MCF 10A (cell line): ENCODE measurements at regions not wholly inside any gene's neighbourhood (a gene's known extent, or its start where the extent isn't known, plus 50 kb on each side); places are given as distances from the start of the nearest gene placed in this dataset.

Experiments
- BruUV-seq: library from RNA; stranded (reverse); fragments of 400-500 nt; replicated peaks from 2 replicates; lab custom pipeline; 2021; lab: Mats Ljungman, UMichigan
- CTCF ChIA-PET: fragments of 300-600 bp; sonication (Branson Sonifier 250); formaldehyde crosslinking; extraction: SDS; loops from one replicate; lab custom pipeline; 2021; ENCODE audit warnings: antibody characterized with exemption, inconsistent platforms; lab: Yijun Ruan, JAX
- POLR2A ChIA-PET: fragments of 300-600, 350-650 bp; sonication (Branson Sonifier 250); formaldehyde crosslinking; extraction: SDS; loops from one replicate; lab custom pipeline; 2020; ENCODE audit warnings: antibody characterized with exemption, inconsistent platforms; lab: Yijun Ruan, JAX
- DNase-seq: peaks from one replicate; pipeline ENCODE4 v3.0.0-alpha.2; 2018; ENCODE audit not compliant: unreplicated experiment
- H3K27ac Mint-ChIP-seq: one replicate; pipeline ENCODE4 v1.8.0; 2022; ENCODE audit warnings: mild to moderate bottlenecking, low read depth, mixed read lengths; ENCODE audit not compliant: unreplicated experiment
- H3K27me3 Mint-ChIP-seq: one replicate; pipeline ENCODE4 v1.8.0; 2022; ENCODE audit warnings: mixed read lengths; ENCODE audit not compliant: insufficient read depth, unreplicated experiment
- H3K36me3 Mint-ChIP-seq: one replicate; pipeline ENCODE4 v1.8.0; 2022; ENCODE audit warnings: mild to moderate bottlenecking, moderate library complexity, mixed read lengths; ENCODE audit not compliant: insufficient read depth, unreplicated experiment
- H3K4me1 Mint-ChIP-seq: one replicate; pipeline ENCODE4 v1.8.0; 2022; ENCODE audit warnings: mixed read lengths; ENCODE audit not compliant: insufficient read depth, unreplicated experiment
- H3K4me3 Mint-ChIP-seq: one replicate; pipeline ENCODE4 v1.8.0; 2022; ENCODE audit warnings: mild to moderate bottlenecking, moderate library complexity, mixed read lengths; ENCODE audit not compliant: unreplicated experiment
- H3K9me3 Mint-ChIP-seq: one replicate; pipeline ENCODE4 v1.8.0; 2022; ENCODE audit warnings: mixed read lengths; ENCODE audit not compliant: unreplicated experiment
- intact Hi-C: fragments of 100-400 bp; cut with micrococcal nuclease; formaldehyde crosslinking; loops from 2 replicates; pipeline ENCODE4 v1.14.1; 2022
- TF ChIP-seq, protein P1 (sequence below): fragments of 200-600 bp; IDR thresholded peaks from one replicate; pipeline ENCODE4 v1.8.0; 2022; ENCODE audit warnings: antibody characterized with exemption, mild to moderate bottlenecking; ENCODE audit not compliant: unreplicated experiment

DNA sequence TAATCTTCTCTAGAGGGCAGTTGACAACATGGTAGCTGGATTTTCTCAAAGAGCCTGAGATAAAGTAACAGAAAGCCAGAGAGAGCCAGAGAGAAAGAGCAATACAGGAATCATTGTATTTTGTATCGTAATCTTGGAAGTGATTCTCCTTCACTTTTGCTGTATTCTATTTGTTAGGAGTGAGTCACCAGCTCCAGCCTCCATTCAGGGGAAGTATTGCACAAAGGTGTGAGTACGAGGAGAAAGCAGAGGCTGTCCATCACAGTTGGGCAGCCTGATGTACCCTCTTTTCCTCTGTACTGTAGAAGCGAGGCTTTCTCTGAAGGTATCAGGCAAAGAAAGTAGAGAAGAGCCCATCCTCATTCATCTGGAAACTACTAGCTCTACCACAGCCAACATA is 176.8 kb downstream of the KCNS3 start:
- H3K27me3 Mint-ChIP-seq, result no peaks in the 10 kb centered on the region
- ChIA-PET POLR2A (interaction anchor here (1.1 kb wide), 1 partner anchor 10 kb away, joined by 3 read pairs; no protein-coding TSS in a partner anchor), CTCF (no interaction called here)
- BruUV-seq, result no TSS peak
- no peak overlapping the region for H3K27ac Mint-ChIP-seq
- peaks cover 13% of the 10 kb centered on the region for H3K4me1 Mint-ChIP-seq
- peak overlapping the region; percentile 17 for H3K4me3 Mint-ChIP-seq
- intact Hi-C loops, result no loop called here
- no peaks in the 10 kb centered on the region for H3K9me3 Mint-ChIP-seq
- no peaks in the 10 kb centered on the region for H3K36me3 Mint-ChIP-seq
- TF ChIP-seq, protein P1, sequence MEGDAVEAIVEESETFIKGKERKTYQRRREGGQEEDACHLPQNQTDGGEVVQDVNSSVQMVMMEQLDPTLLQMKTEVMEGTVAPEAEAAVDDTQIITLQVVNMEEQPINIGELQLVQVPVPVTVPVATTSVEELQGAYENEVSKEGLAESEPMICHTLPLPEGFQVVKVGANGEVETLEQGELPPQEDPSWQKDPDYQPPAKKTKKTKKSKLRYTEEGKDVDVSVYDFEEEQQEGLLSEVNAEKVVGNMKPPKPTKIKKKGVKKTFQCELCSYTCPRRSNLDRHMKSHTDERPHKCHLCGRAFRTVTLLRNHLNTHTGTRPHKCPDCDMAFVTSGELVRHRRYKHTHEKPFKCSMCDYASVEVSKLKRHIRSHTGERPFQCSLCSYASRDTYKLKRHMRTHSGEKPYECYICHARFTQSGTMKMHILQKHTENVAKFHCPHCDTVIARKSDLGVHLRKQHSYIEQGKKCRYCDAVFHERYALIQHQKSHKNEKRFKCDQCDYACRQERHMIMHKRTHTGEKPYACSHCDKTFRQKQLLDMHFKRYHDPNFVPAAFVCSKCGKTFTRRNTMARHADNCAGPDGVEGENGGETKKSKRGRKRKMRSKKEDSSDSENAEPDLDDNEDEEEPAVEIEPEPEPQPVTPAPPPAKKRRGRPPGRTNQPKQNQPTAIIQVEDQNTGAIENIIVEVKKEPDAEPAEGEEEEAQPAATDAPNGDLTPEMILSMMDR, result no peak
- DNase-seq, result peak; percentile 75

DNA sequence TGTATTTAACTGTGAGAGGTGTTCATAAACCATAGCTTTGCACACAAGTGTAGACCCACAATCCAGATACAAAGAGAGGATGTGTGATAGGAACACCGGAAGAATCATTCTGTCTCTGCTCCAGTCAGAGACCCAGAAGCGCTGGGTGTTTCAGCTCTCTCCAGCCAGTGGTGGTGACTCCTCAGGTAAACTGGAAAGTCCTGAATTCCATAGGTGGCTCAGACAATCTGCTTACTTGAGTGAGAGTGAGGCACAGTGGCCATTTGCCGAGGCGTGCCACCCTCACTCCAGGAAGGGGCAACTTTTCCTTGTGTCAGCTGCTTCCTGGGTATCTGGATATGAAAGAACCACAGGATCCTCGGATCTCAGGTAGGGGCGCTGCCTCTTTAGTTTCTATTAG is 171.5 kb downstream of the KCNS3 start:
- Mint-ChIP-seq H3K4me1 (peaks cover 39% of the 10 kb centered on the region), H3K9me3 (peaks cover 5% of the 10 kb centered on the region), H3K36me3 (no peaks in the 10 kb centered on the region), H3K4me3 (no peak overlapping the region), H3K27ac (no peak overlapping the region), H3K27me3 (no peaks in the 10 kb centered on the region)
- ChIA-PET CTCF (interaction anchor here (0.6 to 1.2 kb wide), 6 partner anchors 81 to 295 kb away, joined by 3 to 4 read pairs (median 3); no protein-coding TSS in a partner anchor), POLR2A (no interaction called here)
- DNase-seq, result no peak
- no TSS peak for BruUV-seq
- TF ChIP-seq, protein P1, result no peak
- intact Hi-C loops, result no loop called here

DNA sequence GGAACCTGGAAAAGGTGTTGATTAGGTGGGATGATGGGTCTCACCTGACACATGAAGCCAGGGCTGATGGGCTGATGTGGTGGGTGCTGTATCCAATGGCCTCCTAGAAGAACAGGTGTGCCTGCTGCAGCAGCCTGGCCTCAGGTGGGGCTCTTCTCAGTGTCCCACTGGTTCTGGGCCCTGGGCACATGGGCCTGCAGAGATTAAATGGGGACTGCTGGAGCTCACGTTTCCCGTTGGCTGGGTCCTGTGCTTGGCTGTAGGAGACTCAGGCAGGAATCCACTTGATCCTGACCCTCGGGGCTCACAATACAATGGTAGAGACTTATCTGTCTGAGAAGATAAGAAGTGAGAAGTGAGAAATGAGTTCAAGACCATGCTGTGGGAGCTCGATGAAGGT is 170.9 kb downstream of the KCNS3 start:
- H3K4me1 Mint-ChIP-seq, result peaks cover 34% of the 10 kb centered on the region
- POLR2A ChIA-PET, result no interaction called here
- CTCF ChIA-PET, result interaction anchor here (0.7 to 1.2 kb wide), 2 partner anchors 100 to 122 kb away, joined by 3 to 4 read pairs; no protein-coding TSS in a partner anchor

DNA sequence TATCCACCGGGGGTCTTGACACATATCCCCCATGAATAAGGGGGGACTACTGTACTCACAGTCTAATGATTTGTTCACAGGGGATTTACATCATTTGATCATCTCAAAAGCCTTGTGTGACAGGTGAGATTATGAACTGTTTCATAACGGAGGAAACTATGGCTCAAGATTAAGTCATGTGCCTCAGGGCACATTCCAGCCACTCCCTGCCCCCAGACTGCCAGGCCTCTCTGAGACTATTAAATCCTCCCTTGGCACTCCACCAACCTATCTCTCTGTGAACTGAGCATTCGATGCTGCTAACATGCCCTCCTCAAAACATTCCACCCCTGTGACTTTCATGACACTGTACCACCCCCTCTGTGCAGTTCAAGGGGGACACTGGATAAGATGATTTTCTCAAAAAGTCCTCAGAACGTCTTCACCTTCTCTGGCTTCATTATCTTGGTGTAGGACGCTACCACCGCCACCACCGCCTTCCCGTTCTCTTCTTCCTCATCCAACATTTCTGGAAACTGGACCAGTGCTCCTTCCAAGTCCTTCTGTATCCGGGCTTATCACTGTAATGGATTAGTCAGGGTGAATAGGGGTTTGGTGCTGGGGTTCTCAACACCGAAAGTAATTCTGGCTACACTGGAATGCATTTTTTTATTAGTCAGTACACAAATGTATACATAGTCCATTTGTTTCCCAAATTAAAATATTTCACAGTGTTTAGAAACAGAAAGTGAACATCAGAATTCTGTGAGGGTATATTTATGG is 169.6 kb downstream of the KCNS3 start:
- no peaks in the 10 kb centered on the region for H3K36me3 Mint-ChIP-seq
- ChIA-PET POLR2A (no interaction called here), CTCF (no interaction called here)
- H3K27ac Mint-ChIP-seq, result peak overlapping the region; percentile 1
- H3K27me3 Mint-ChIP-seq, result no peaks in the 10 kb centered on the region
- peak overlapping the region; percentile 10 for H3K4me3 Mint-ChIP-seq
- TF ChIP-seq, protein P1, result no peak
- H3K4me1 Mint-ChIP-seq, result peaks cover 32% of the 10 kb centered on the region
- no TSS peak for BruUV-seq
- peaks cover 5% of the 10 kb centered on the region for H3K9me3 Mint-ChIP-seq
- peak; percentile 93 for DNase-seq
- intact Hi-C loops, result loop anchor here (5.0 kb wide), 2 partner anchors 71 to 1396 kb away; no protein-coding TSS in a partner anchor

More for the DNA sequence above, 170.9 kb downstream of the KCNS3 start:
- Mint-ChIP-seq H3K36me3 (no peaks in the 10 kb centered on the region), H3K4me3 (no peak overlapping the region), H3K27ac (no peak overlapping the region), H3K27me3 (no peaks in the 10 kb centered on the region), H3K9me3 (peaks cover 5% of the 10 kb centered on the region)
- TF ChIP-seq, protein P1, result no peak
- intact Hi-C loops, result loop anchor here (5.0 kb wide), 2 partner anchors 72 to 1397 kb away; no protein-coding TSS in a partner anchor
- no peak for DNase-seq
- no TSS peak for BruUV-seq
